ENCODE measurements at regions not wholly inside any gene's neighbourhood (a gene's known extent, or its start where the extent isn't known, plus 50 kb on each side); places are given as distances from the start of the nearest gene placed in this dataset.

DNA sequence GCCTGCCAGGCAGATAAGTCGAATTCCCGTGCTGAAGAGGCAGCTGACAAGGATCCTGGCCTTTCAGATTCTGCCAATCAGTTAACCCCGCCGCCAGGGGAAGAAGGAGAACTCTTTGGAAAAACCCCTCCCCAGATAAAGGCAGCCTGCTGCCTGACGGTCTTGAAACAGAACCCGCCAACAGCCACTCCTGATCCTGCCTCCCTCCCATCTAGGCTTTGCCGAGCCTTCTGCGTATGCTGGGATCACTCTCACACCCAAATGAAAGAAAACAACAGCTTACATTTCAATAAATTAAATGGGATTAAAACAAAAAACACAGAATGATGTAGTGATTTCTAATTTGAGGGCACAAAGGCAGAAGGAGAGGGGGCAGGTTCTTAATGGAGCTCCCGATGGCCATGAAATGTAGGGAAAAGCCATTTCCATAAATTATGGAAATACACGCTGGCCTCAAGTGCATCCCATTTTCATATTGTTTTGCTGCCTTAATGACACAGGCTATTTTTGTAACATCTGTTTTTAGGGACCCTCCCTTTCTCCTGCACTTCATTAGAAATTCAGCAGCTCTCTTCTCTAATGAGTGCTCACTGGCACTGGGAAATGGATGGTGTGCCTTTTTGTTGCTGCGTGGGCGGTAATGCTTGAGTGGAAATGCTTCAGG, 319.1 kb downstream of the MED10 start:
- no peak for DNase-seq

DNA sequence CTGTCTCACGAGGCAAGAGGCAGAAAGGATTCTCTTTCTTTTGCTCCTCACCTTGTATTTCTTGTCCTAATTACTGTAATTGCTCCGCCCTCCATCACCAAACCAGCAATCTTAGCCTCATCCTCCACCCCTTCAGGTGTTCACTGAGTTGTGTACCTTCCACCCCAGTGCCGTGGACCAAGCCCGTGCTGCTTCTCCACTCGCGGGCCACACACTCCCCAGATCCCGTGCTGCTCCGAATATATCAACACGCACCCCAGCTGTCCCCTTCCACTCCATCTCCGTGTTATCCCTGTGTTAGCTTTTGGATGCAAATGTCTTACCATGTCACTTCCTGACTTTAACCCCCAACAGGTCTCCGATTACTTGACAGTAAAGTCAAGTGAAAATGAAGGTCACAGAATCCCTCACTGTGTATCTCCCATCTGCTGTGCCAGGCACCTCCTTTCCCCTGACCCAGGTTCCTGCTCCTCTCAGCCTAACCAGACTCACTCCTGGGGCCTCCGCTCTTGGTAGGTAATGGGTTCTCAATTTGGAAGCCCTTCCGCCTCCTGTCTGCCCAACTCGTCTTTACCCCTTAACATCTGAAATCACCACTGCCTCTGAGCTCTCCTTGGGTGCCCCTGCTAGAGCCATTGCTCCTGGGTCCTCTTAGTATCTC, 320.2 kb downstream of the MED10 start:
- no peak for DNase-seq

DNA sequence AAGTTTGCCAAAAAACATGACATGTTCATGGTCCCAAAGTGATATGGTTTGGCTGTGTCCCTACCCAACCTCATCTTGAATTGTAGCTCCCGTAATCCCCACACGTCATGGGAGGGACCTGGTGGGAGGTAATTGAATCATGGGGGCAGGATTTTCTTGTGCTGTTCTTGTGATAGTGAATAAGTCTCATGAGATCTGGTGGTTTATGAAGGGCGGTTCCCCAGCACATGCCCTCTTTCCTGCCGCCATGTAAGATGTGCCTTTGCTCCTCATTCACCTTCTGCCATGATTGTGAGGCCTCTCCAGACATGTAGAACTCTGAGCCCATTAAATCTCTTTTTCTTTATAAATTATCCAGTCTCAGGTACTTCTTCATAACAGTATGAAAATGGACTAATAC, 322.1 kb downstream of the MED10 start:
- DNase-seq, result no peak

DNA sequence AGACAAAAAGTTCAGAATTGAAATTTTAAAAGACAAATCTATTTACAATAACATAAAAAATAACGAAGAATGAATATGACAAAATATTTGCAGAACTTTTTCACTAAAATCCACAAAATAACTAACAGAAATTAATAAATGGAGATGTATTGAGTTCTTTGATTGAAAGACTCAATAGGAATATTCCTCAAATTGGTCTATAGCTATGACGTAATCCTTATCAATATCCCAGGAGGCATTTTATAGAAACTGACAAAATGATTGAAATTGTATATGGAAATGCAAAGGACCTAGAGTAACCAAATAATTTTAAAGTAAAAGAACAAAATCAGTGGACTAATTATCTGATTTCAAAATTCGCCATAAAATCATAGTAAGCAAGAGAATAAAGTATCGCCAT, 328.7 kb downstream of the MED10 start:
- no peak for DNase-seq

DNA sequence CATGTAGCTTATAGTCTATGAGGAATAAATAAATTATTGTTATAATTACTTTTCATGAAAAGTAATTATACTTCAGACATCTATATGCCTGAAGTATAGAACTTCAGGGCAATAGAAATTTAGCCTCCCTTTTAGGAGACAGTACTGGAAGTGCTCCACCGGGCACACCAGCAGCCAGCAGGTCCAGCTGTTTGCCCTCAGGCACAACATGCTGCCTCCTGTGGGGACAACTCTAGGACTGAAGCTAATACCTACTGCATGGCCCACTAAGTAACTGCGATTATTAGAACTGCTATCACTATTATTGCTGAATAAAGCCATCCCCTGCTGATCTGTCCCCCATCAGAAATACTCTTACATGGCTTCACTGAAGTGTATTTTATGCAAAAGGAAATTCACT, 329.6 kb downstream of the MED10 start:
- no peak for DNase-seq

DNA sequence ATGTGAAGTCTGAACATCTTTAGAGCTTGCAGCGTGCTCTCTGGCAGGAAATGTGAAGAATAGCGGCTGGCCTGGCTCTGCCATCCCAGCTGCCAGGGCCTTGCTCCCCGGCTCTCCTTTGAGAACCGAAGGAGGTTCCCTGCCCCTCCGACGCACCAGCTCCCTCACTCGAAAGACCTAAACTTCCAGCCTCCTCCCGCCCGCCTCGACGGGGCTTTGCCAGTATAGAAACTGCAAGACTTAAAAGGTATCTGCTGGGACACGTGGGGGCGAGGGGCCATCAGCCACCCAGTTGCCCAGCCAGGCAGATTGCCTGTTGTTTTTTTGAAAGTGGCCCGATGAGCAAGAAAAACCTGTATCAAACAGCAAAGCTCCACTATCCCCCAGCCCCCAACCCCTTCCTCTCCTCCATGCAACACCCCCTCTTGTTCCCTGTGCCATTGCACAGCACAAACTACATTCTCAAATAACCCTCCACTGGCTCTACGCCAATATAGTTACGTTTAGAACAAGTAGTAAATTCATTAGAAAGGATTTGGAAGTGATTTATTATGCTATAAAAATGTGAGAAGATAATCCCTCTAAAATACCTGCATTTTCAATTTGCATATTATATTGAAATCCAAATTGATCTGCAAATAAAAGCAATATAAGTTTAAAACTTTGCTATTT, 331.9 kb downstream of the MED10 start:
- no peak for DNase-seq

DNA sequence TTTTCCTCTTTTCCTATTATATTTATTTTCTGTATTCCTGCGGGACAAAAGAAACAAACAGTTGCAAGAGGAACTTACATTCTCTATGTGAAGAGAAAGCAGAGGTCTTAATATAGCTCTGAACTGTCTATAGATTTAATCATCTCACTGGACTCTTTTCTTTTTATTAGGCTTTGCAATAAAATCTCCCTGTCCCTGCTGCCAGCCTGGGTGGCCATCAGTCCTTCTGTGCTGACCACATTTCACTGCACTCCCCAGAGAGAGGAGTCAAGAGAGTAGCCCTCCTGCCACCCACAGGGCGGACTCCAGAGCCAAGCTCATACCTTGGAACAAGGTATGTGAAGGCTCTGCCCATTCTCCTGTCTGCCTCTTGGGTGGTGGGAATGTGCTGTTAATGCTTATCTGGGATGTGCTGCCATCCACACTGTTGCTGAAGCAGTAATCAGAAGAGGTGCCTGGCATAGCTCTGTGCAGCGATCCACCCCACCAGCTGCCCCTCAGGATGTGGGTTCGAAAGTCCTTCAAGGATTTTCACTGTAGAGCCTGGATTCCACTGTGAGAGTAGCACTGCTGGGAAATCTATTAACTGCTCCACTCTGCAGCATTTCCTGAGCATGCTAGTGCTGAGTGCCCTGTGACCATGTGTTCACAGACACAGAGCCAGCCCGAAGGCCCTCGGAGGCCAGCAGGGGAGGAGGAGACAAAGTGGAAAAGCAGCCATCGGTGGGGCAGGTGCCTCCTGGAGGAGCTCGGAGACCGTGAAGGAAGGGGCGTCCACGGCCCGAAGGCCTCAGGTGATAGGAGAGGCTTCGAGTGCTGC, 334.6 kb downstream of the MED10 start:
- DNase-seq, result no peak

DNA sequence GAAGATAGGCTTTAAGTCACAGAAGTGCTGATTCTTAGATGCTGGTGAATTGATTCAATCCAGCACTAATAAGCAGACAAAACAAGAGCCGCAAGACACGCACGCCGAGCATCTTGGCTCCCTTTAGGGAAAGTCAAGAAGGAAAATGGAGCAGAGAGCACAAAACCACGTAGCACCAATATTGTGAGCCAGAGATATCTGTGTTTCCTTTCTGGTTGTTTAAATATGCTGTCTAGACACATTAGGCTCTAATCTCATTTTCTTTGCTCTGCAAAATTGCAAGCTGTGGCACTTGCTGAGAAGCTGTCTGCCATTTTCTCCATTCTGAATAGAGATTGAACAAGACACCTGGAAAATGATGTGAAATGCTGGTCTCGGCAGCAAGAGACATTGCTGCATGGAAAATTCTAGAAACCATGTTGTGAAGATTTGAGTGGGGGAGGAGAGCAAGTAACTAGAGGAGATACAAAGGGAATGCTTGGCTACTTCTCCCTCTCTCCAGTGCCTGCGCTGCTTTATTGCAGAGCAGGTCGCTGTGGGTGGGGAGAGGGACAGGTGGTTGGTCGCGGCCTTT, 336.3 kb downstream of the MED10 start:
- DNase-seq, result no peak

DNA sequence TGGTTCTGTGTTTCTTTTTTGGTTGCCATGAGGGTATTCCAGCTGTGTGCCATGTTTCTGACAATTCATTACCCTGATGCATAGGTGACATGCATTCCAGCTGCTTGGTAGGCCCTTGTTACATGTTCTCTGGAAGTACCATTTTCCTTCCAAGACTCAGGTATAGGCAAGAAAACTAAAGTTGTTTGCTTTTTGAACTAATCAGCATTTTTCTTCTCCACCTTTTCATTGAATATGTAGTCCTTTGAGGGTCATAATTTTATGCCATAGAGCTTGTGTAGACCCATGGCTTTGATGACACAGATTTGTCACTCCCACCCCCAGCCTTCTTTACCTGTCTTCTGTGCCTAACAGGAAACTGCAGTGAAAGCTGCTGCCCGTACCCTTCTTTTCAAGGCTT, 339.2 kb downstream of the MED10 start:
- no peak for DNase-seq

DNA sequence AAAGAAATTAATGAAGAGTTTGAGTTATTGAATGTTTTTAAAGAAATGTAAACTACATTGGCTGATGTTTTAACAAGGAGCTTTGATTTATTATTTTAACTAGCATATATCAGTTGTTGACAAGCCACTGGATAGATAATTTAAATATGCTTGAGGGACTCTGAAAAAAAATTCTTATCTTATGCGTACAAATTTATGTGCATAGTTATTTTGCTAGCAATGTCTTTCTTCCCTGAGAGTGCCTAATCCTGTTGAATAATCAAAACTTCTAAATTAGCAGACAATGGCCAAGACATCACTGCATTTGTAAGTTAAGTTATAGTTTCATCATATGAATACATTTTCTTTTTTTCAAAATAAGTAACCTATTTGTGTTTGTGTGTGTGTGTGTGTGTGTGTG, 342.3 kb downstream of the MED10 start:
- no peak for DNase-seq

DNA sequence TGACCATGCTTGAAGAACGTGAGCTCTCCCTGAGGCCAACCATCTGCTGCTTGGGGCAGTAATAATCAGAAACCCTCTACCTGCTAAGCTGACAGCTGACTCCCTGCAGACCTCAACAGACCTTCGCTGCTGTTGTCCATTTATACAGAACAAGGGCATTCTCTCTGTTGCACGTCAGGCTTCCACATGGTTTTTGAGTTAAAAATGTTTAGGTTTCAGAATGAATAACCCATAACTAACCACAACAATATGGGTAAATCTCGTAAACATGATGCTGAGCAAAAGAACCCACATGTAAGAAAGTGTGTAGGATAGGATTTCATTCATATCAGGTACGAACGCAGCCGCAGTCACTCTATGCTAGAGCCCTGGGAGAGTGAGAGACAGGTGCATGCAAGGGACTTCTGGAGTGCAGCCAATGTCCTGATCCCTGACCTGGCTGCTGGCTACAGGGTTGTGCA, 348.5 kb downstream of the MED10 start:
- DNase-seq, result no peak

DNA sequence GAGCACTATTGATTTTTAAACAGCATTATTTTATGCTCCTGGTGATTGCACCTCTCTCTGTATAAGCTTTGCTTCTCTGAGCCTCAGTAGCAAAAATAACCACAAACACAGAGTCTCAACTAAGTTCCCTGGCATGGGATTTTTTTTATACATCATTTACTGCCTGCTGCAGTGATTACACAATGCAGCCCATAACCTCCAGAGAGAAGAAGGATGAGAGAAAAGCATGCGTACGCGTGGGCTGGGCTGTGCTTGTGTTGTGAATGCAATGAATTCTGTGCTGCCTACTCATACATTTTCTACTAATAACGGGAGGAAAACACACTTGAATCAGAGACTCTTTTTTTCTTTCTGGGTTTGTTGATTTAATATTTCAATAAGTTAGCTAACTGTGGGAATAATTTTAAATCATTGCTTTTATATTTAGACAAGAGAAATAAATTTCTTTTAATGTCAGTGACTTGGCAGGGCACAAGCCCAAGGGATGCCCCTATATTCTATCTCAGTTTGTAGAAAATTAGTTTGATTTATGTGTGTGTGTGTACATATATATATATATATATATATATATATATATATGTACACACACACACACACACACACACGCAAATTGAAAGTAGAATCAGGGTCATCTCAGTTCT, 351.5 kb downstream of the MED10 start:
- no peak for DNase-seq

DNA sequence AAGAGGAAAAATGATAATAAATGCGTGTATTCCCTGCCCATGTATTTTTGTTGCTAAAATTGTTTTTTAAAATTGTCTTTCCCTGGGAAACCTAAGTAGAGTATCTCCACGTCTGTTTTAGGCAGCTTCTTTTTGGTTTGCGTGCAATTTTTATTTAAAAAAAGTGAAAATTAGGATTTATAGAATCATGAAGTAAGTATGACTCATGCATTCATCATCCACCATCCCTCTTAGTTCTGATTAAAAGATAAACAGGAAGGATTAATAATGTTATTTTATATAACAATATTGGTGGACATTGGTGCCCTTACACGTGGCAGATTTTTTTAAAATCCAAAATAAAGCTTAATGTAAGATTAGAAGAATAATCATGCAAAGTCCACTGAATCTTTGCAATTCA, 358.7 kb downstream of the MED10 start:
- DNase-seq, result no peak

DNA sequence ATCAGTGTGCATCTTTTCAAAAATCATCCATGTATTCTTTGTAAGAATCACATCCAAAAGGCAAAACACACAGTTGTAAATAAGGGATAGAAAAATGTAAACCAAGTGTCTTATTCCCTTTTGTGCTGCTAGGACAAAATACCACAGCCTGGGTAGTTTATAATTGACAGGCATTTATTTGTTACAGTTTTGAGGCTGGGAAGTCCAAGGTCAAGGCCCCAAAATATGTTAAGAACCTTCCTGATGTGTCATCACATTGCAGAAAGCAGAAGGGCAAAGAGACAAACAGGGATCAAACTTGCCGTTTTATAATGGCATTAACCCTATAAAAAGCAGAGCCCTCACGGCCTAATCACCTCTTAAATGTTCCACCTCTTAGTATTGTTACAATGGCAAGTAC, 364.8 kb downstream of the MED10 start:
- no peak for DNase-seq

DNA sequence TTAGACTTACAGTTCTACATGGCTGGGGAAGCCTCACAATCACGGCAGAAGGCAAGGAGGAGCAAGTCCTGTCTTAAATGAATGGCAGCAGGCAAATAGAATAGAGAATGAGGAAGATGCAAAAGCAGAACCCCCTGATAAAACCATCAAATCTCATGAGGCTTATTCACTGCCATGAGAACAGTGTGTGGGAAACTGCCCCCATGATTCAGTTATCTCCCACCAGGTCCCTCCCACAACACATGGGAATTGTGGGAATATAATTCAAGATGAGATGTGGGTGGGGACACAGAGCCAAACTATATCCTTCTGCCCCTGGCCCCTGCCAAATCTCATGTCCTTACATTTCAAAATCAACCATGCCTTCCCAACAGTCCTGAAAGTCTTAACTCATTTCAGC, 367.1 kb downstream of the MED10 start:
- no peak for DNase-seq

DNA sequence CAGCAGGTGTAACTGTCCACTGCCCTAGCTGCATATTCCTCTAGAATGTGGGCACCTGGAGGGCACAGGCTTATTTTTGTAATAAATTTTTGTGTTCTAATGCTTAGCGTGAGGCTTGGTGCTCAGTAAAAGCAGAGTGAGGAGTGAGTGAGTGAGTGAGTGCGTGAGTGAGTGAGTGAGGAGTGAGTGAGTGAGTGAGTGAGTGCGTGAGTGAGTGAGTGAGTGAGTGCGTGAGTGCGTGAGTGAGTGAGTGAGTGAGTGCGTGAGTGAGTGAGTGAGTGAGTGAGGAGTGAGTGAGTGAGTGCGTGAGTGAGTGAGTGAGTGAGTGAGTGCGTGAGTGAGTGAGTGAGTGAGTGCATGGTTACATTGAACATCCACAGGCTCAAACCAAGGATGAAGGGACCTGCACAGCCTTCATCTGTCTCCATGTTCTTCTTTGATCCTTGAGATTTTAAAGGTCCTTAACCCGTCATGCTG, 371.5 kb downstream of the MED10 start:
- DNase-seq, result no peak

DNA sequence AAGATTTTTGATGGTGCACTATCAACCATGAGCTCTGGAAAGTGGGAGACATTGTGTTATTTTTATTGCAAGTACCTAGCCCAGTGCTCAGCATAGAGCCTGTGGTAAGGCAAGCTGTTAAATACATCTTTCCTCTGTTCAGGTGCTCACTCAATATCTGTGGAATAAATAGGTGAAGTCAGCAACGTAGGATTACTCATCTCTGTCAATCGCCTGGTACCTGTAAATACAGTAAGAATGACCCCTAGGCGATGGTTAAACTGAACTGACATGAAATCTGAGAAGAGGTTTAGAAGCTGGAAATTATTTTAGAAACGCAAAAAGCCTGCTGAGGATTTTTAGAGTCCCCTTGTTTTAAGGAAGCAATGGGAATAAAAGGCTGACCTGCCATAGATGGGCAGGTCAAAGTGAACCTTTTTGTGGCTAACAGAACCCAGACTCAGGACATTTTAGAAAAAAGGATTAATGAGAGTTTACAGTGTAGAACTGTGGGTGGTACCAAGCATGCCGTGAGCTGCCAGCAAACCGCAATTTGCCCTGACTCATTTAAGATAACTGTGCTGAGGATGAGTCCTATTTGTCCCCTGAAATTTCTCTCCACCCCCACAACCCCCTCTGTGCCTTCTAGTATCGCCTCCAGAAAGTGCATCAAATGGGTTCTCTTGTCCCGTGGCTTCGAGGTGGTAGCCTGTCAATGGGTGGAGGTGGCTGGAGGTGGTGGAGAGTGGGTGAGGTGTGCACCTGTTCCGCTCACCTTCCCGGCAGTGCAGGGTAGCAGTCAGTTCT, 375.1 kb downstream of the MED10 start:
- no peak for DNase-seq

DNA sequence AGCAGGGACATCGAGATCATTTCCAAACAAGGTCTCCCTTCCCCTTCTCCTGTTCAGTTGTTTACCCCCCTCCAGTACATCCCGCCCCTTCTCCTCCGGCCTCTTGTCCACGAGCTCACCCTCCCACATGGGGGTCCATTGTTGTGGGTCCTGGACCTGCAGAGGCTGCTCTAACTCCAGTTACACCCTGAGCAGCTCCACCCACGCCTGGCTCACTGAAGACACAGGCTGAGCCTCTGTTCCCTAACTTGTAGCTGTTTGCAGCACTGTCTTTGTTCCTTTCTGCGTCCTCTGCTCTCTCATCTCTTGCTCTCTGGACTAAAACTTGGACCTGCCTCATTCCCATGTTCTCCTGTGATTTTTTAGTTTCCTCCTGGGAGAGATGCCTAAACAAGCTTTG, 377.5 kb downstream of the MED10 start:
- no peak for DNase-seq

DNA sequence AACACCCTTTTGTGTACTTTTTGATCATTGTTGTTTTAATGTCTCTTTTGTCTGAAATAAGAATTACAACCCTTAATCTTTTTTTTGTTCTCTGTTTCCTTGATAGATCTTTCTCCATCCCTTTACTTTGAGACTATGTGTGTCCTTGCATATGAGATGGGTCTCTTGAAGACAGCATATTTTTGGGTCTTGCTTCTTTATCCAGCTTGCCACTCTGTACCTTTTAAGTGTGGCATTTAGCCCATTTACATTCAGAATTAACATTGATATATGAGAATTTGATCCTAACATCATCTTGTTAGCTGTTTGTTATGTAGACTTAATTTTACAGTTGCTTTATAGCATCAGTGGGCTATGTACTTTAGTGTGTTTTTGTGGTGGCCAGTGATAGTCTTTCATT, 382.5 kb downstream of the MED10 start:
- no peak for DNase-seq

DNA sequence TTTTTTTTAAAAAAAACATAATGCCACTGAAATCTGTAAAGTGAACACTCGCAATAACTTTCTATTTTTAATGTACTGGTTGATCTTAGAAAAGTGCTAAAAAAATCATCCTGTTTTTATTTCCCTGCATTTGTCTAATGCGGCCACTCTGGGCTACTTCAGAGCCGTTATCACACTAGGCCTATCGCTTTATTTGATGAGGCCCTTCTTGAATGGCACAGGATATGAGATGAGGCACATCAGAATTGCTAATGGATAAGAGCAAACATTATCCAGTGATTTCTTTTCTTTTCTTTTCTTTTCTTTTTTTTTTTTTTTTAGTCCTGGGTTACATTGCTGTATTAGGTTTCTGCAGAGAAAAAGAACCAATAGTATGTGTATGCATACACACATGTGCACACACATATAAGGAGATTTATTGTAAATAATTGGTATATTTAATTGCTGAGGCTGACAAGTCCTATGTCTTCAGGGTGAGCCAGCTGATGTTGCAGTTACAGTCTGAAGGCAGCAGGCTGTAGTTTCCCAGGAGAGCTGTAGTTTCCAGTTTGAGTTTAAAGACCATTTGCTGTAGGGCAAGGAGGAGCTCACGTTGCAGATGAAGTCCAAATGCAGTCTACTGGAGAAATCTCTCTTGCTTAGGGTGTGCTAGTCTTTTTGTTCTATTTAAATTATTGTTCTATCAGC, 391.7 kb downstream of the MED10 start:
- no peak for DNase-seq

DNA sequence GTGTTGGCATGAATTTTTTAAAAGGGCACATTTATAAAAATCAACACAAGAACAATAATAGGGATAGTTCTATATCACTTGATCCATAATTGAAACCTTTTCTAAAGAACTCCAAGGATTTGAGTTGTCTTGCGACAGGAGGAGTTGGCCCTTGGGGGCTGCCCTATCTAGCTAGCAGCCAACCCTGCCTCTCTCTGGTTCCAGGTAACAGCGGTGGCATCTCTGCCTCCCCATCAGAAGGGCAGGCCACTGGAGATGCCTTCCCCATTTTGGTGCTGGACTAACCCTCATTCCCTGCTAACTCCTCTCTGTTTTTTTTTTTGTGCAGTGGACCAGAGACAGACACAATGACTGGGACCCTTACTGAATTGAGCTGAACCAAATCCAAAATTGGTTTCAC, 393.0 kb downstream of the MED10 start:
- DNase-seq, result no peak

Measured in dermis blood vessel endothelial cell (primary cell).